CD4-positive, alpha-beta memory T cell (primary cell): ENCODE measurements at regions not wholly inside any gene's neighbourhood (a gene's known extent, or its start where the extent isn't known, plus 50 kb on each side); places are given as distances from the start of the nearest gene placed in this dataset.

ENCODE experiments used
- CTCF ChIA-PET: fragments of 350-600 bp; sonication (Branson Sonifier 250); formaldehyde crosslinking; loops from one replicate; lab custom pipeline; 2021; ENCODE audit warnings: inconsistent platforms; ENCODE audit not compliant: partially characterized antibody; lab: Charles Lee
- POLR2A ChIA-PET: fragments of 350-600 bp; sonication (Branson Sonifier 250); formaldehyde crosslinking; loops from one replicate; lab custom pipeline; 2021; ENCODE audit not compliant: partially characterized antibody; lab: Charles Lee
- DNase-seq, 5 donors: peaks; one replicate each; pipeline versions ENCODE4 v3.0.0 to v3.0.0-alpha.2; 2020 to 2022; ENCODE audit warnings: mixed read lengths in 1 of 5
- H3K27ac ChIP-seq: one replicate; pipeline ENCODE4 v1.7.0; 2013; ENCODE audit warnings: low read depth, low read length
- H3K27me3 ChIP-seq: 2 replicates; pipeline ENCODE4 v1.7.0; 2013; ENCODE audit warnings: mild to moderate bottlenecking, low read length, moderate library complexity; ENCODE audit not compliant: insufficient read depth
- H3K36me3 ChIP-seq: 2 replicates; pipeline ENCODE4 v1.7.0; 2013; ENCODE audit warnings: mild to moderate bottlenecking, low read length, moderate library complexity; ENCODE audit not compliant: insufficient read depth
- H3K4me1 ChIP-seq: 2 replicates; pipeline ENCODE4 v1.7.0; 2013; ENCODE audit warnings: mild to moderate bottlenecking, low read length, moderate library complexity; ENCODE audit not compliant: insufficient read depth
- H3K4me3 ChIP-seq, 2 donors: one replicate each; pipeline ENCODE4 v1.7.0; 2013; ENCODE audit warnings: low read length in 2 of 2, mild to moderate bottlenecking in 1 of 2
- H3K9me3 ChIP-seq, 2 donors: one replicate each; pipeline ENCODE4 v1.7.0; 2013; ENCODE audit warnings: low read length in 2 of 2, control low read depth in 1 of 2; ENCODE audit not compliant: control insufficient read depth in 1 of 2
- H3K27ac Mint-ChIP-seq, 7 donors: one replicate each; pipeline ENCODE4 v1.8.0; 2020 to 2021; ENCODE audit warnings: mixed read lengths in 7 of 7, mild to moderate bottlenecking in 6 of 7, inconsistent platforms in 3 of 7, moderate library complexity in 3 of 7
- H3K27me3 Mint-ChIP-seq, 2 donors: one replicate each; pipeline ENCODE4 v1.8.0; 2020 to 2021; ENCODE audit warnings: mixed read lengths in 2 of 2
- H3K36me3 Mint-ChIP-seq, 2 donors: one replicate each; pipeline ENCODE4 v1.8.0; 2020 to 2021; ENCODE audit warnings: mixed read lengths in 2 of 2, inconsistent platforms in 1 of 2, mild to moderate bottlenecking in 1 of 2
- H3K4me1 Mint-ChIP-seq, 4 donors: one replicate each; pipeline ENCODE4 v1.8.0; 2020 to 2021; ENCODE audit warnings: mixed read lengths in 4 of 4, mild to moderate bottlenecking in 1 of 4
- H3K4me3 Mint-ChIP-seq, 8 donors: one replicate each; pipeline ENCODE4 v1.8.0; 2020 to 2021; ENCODE audit warnings: mixed read lengths in 8 of 8, mild to moderate bottlenecking in 7 of 8, moderate library complexity in 6 of 8, inconsistent platforms in 3 of 8
- H3K9me3 Mint-ChIP-seq, 8 donors: one replicate each; pipeline ENCODE4 v1.8.0; 2020 to 2021; ENCODE audit warnings: mixed read lengths in 8 of 8, mild to moderate bottlenecking in 5 of 8, inconsistent platforms in 3 of 8, moderate library complexity in 1 of 8
- intact Hi-C: fragments of 100-400 bp; cut with micrococcal nuclease; formaldehyde crosslinking; loops from one replicate; pipeline ENCODE4 v1.15.1; 2023

DNA sequence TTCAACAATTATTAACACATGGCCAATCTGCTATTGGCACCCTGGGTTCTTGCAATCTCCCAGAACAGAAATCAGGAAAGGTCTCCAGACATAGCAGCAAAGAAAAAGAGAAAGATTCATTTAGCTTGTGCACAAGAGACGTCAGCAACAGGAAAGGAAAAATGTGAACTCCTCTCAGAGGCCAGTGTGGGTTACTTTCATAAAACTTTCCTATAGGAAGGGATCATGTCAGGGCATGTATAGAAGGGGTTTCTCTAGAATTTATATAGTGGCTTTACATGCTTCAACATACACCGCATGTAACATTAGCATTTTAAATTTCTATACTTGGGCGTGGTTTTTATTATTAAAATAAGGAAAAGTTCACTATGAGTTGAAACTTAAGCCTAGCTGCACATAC lies 725.1 kb downstream of the SORCS1 start:
- no peak overlapping the region for H3K27ac ChIP-seq
- no peaks in the 10 kb centered on the region for H3K27me3 ChIP-seq
- H3K4me1 ChIP-seq = no peaks in the 10 kb centered on the region
- H3K36me3 Mint-ChIP-seq = no peaks in the 10 kb centered on the region
- H3K4me3 ChIP-seq = no peak overlapping the region
- no peak for DNase-seq
- H3K27me3 Mint-ChIP-seq = no peaks in the 10 kb centered on the region
- ChIA-PET POLR2A (no interaction called here), CTCF (no interaction called here)
- intact Hi-C loops = no loop called here
- H3K27ac Mint-ChIP-seq = no peak overlapping the region
- no peak overlapping the region for H3K4me3 Mint-ChIP-seq
- no peaks in the 10 kb centered on the region for H3K36me3 ChIP-seq
- no peaks in the 10 kb centered on the region for H3K4me1 Mint-ChIP-seq
- H3K9me3 ChIP-seq = no peaks in the 10 kb centered on the region
- H3K9me3 Mint-ChIP-seq = peaks cover 0 to 7% (median 5%) of the 10 kb centered on the region in 8 donors

DNA sequence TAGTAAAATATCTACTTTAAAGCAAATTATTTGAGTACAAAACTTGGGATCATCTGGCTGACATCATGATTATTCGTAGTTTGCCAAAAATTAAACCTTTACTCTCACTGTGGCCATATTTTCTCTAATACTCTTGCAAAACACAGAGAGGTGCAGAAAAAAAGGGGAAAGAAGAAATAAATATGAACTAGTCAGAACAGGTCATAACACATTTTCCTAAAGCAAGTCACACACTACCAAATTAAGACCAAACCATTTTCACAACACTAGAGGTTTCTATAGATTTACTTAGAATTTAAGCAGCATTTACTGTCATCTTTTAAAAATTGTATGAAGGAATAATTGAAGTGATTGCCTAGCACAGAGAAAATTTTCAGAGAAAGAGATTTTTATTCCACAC lies 726.1 kb downstream of the SORCS1 start:
- no peaks in the 10 kb centered on the region for H3K4me1 Mint-ChIP-seq
- no peak overlapping the region for H3K27ac Mint-ChIP-seq
- DNase-seq = no peak
- H3K9me3 Mint-ChIP-seq = peaks cover 0 to 6% (median 4%) of the 10 kb centered on the region in 8 donors
- H3K4me1 ChIP-seq = no peaks in the 10 kb centered on the region
- no peaks in the 10 kb centered on the region for H3K36me3 ChIP-seq
- H3K9me3 ChIP-seq = no peaks in the 10 kb centered on the region
- no peaks in the 10 kb centered on the region for H3K27me3 ChIP-seq
- H3K4me3 ChIP-seq = no peak overlapping the region
- intact Hi-C loops = no loop called here
- no peaks in the 10 kb centered on the region for H3K36me3 Mint-ChIP-seq
- ChIA-PET CTCF (no interaction called here), POLR2A (no interaction called here)
- H3K27me3 Mint-ChIP-seq = no peaks in the 10 kb centered on the region
- H3K27ac ChIP-seq = no peak overlapping the region
- H3K4me3 Mint-ChIP-seq = no peak overlapping the region

DNA sequence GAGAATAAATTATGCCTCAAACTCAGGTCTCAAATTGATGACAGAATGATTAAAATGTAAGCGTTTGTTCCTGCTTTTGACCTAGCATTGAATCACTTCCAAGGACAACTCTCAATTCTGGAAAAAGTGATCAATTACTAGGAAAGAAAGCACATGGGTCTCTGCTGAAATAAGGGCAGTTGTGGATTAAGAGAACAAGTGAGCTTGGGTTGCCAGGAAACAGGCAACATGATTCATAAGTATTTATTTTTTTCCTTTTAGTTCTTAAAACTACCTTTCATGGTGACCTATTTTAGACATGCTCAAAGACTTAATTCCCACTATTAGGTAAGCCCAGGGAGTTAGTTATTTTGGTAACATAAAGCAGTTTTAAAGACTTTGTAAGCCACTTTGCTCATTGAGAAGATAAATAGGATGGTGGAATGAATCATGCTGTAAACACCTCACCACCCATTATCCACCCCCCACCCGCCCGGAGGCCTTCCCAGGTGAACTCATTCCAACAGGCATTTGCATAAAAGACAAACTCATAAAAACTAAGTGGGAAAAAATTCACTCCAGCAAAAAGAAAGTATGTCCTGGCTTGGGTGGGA lies 728.3 kb downstream of the SORCS1 start:
- Histone ChIP-seq H3K27ac (no peak overlapping the region), H3K4me3 (no peak overlapping the region), H3K27me3 (no peaks in the 10 kb centered on the region), H3K9me3 (no peaks in the 10 kb centered on the region), H3K4me1 (no peaks in the 10 kb centered on the region), H3K36me3 (no peaks in the 10 kb centered on the region)
- intact Hi-C loops = no loop called here
- ChIA-PET POLR2A (no interaction called here), CTCF (no interaction called here)
- H3K27me3 Mint-ChIP-seq = no peaks in the 10 kb centered on the region
- no peaks in the 10 kb centered on the region for H3K36me3 Mint-ChIP-seq
- no peak for DNase-seq
- peaks cover 0 to 7% (median 5%) of the 10 kb centered on the region in 8 donors for H3K9me3 Mint-ChIP-seq
- no peak overlapping the region for H3K27ac Mint-ChIP-seq
- no peak overlapping the region for H3K4me3 Mint-ChIP-seq
- no peaks in the 10 kb centered on the region for H3K4me1 Mint-ChIP-seq

DNA sequence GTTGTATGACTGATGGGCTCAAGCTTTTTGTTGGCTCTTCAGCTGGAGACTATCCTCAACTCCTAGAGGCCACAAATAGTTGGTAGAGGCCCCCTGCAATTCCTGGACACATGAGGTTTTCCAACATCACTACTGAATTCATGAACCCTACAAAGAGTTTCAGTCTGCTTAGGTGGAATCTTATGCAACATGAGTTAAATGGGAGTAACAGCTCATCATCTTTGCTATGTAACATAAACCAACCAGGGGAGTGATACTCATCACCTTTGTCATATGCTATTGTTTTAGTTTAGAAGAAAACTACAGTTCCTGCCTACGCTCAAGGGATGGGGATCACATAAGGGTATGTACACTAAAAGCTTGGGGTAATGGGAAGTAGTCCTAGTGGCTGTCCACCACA lies 729.4 kb downstream of the SORCS1 start:
- ChIA-PET CTCF (no interaction called here), POLR2A (no interaction called here)
- Mint-ChIP-seq H3K4me1 (no peaks in the 10 kb centered on the region), H3K27me3 (no peaks in the 10 kb centered on the region), H3K4me3 (no peak overlapping the region), H3K36me3 (no peaks in the 10 kb centered on the region), H3K27ac (no peak overlapping the region), H3K9me3 (peaks cover 0 to 7% (median under 1%) of the 10 kb centered on the region in 8 donors)
- intact Hi-C loops = no loop called here
- Histone ChIP-seq H3K4me1 (no peaks in the 10 kb centered on the region), H3K27ac (no peak overlapping the region), H3K27me3 (no peaks in the 10 kb centered on the region), H3K36me3 (no peaks in the 10 kb centered on the region), H3K4me3 (no peak overlapping the region), H3K9me3 (no peaks in the 10 kb centered on the region)
- DNase-seq = no peak

DNA sequence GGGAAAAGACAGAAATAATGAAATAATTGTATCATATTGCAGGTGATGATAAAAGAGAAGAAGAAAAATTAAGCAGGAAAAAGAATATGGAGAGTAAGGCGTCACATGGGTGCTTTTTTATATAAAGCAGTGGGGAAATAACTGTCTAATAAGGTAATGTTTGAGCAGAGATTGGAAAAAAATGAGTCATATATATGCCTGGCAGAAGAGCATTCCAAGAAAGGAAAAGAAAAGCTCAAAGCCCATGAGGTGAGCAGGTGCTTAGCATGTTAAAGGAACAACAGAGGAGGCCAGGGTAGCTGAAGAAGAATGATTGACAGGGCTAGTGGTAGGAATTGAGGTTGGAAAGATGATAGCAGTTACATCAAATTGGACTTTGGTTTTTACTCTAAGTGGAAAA lies 739.5 kb downstream of the SORCS1 start:
- no peaks in the 10 kb centered on the region for H3K36me3 ChIP-seq
- Mint-ChIP-seq H3K36me3 (no peaks in the 10 kb centered on the region), H3K9me3 (peaks cover 0 to 15% (median 5%) of the 10 kb centered on the region in 8 donors), H3K27ac (no peak overlapping the region), H3K27me3 (no peaks in the 10 kb centered on the region), H3K4me1 (no peaks in the 10 kb centered on the region), H3K4me3 (no peak overlapping the region)
- H3K9me3 ChIP-seq = no peaks in the 10 kb centered on the region
- H3K27ac ChIP-seq = no peak overlapping the region
- H3K4me3 ChIP-seq = no peak overlapping the region
- intact Hi-C loops = no loop called here
- ChIA-PET POLR2A (no interaction called here), CTCF (no interaction called here)
- no peak for DNase-seq
- no peaks in the 10 kb centered on the region for H3K4me1 ChIP-seq
- no peaks in the 10 kb centered on the region for H3K27me3 ChIP-seq

DNA sequence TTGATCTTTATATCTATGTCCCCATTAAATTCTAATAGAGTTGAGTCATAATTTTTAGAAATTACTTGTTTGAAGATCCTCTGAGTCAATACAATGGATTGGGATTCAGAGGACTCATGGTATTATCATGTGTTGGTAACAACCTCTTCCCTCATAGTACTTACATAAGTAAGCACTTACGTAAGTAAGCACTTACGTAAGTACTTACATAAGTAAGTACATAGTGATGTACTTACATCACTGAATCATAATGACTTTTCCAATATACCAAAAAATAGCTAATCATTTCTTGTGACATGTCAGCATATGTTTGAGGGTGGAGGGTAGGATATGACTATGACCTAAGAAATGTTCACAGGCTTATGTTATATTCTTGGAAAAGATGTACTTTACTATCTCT lies 740.5 kb downstream of the SORCS1 start:
- Mint-ChIP-seq H3K27me3 (no peaks in the 10 kb centered on the region), H3K4me3 (no peak overlapping the region), H3K36me3 (no peaks in the 10 kb centered on the region), H3K27ac (no peak overlapping the region), H3K9me3 (peaks cover 0 to 16% (median 4%) of the 10 kb centered on the region in 8 donors), H3K4me1 (no peaks in the 10 kb centered on the region)
- ChIA-PET POLR2A (no interaction called here), CTCF (no interaction called here)
- no peak overlapping the region for H3K4me3 ChIP-seq
- no peak overlapping the region for H3K27ac ChIP-seq
- no peak for DNase-seq
- H3K36me3 ChIP-seq = no peaks in the 10 kb centered on the region
- H3K4me1 ChIP-seq = no peaks in the 10 kb centered on the region
- intact Hi-C loops = no loop called here
- H3K9me3 ChIP-seq = no peaks in the 10 kb centered on the region
- no peaks in the 10 kb centered on the region for H3K27me3 ChIP-seq

DNA sequence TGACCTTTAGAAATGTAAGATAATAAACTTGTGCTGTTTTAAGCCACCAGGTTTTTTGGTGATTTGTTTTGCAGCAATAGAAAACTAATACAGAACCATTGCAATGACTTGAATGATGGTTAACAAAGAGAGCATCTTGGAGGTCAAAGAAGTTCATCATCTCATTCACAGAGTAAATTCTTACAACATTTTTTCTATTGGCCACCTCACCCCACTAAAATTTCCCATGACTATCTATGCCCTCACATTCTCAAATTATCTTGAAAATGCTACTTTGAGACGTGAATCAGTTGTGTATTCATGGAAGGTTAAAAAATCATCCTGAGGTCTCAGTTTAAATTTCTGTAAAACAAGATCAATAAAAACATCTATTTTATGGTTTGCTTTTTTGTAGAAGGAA lies 754.2 kb downstream of the SORCS1 start:
- Mint-ChIP-seq H3K36me3 (no peaks in the 10 kb centered on the region), H3K4me1 (no peaks in the 10 kb centered on the region), H3K9me3 (peaks cover 0 to 9% (median 3%) of the 10 kb centered on the region in 8 donors), H3K27ac (no peak overlapping the region), H3K27me3 (no peaks in the 10 kb centered on the region), H3K4me3 (no peak overlapping the region)
- intact Hi-C loops = no loop called here
- POLR2A ChIA-PET = no interaction called here
- Histone ChIP-seq H3K27ac (no peak overlapping the region), H3K36me3 (no peaks in the 10 kb centered on the region), H3K4me1 (no peaks in the 10 kb centered on the region), H3K27me3 (no peaks in the 10 kb centered on the region), H3K4me3 (no peak overlapping the region), H3K9me3 (no peaks in the 10 kb centered on the region)
- DNase-seq = no peak
- CTCF ChIA-PET = no interaction called here

DNA sequence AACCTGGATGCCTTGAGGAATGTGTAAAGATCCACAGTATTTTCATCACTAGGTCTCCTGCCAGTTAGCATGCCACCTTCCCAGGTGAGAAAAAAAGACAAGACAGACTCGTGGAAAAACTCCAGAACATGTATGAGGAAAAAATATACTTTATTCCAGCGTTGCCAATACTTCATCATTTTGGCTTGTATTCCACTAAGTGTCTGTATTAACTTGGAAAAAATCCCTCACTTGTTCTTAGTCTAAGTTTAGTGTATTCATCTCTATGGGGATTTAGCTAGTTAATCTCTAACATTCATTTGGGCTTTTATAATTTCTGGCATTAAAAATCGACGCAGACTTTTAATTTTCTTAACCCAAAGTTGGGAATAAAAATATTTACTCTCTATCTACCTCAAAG lies 759.4 kb downstream of the SORCS1 start:
- no peaks in the 10 kb centered on the region for H3K27me3 ChIP-seq
- no peak overlapping the region for H3K4me3 Mint-ChIP-seq
- POLR2A ChIA-PET = no interaction called here
- H3K27ac Mint-ChIP-seq = no peak overlapping the region
- H3K27me3 Mint-ChIP-seq = no peaks in the 10 kb centered on the region
- H3K36me3 ChIP-seq = no peaks in the 10 kb centered on the region
- CTCF ChIA-PET = no interaction called here
- H3K4me3 ChIP-seq = no peak overlapping the region
- H3K27ac ChIP-seq = no peak overlapping the region
- H3K9me3 Mint-ChIP-seq = peaks cover 0 to 8% (median 3%) of the 10 kb centered on the region in 8 donors
- no peaks in the 10 kb centered on the region for H3K4me1 ChIP-seq
- no peaks in the 10 kb centered on the region for H3K9me3 ChIP-seq
- DNase-seq = no peak
- H3K4me1 Mint-ChIP-seq = no peaks in the 10 kb centered on the region
- H3K36me3 Mint-ChIP-seq = no peaks in the 10 kb centered on the region
- intact Hi-C loops = no loop called here
